SK-N-MC (cell line): ENCODE measurements at regions not wholly inside any gene's neighbourhood (a gene's known extent, or its start where the extent isn't known, plus 50 kb on each side); places are given as distances from the start of the nearest gene placed in this dataset.

Experiments
- EZH2 ChIP-seq: fragments of 200-600 bp; sonication (generic); IDR thresholded peaks from one replicate; pipeline ENCODE4 v1.6.1; 2017; ENCODE audit warnings: antibody characterized with exemption
- FOXP2 ChIP-seq: optimal IDR thresholded peaks from 2 replicates; pipeline ENCODE3; 2011; ENCODE audit warnings: mild to moderate bottlenecking, moderate library complexity; ENCODE audit not compliant: insufficient read depth; ENCODE audit errors: extremely low read length, control extremely low read depth
- POLR2AphosphoS5 ChIP-seq: IDR thresholded peaks from 2 replicates; pipeline ENCODE4 v1.6.1; 2012; ENCODE audit warnings: mild to moderate bottlenecking, low read depth, low read length, borderline replicate concordance

DNA sequence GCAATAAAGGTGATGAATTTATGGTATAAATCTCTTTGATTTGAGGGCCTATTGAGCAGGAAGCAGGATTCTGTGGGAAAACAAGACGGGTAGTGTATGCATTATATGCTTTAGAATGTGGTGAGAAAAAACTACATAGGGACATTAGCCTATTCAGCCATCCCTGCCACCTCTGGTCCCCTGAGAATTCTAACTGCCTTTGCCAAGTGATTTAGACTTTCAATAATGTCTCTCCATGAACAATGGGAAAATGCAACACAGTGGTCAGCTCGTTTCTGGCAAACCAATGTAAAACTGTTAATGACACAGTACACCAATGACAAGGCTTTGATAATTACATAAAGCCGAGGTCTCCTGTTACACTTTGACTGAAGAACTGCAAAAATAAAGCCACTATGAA is 314.7 kb upstream of the CNTN4 start:
- no peak for TF ChIP-seq POLR2AphosphoS5
- TF ChIP-seq EZH2, result no peak
- no peak for TF ChIP-seq FOXP2
